8988T (cell line): ENCODE measurements at regions not wholly inside any gene's neighbourhood (a gene's known extent, or its start where the extent isn't known, plus 50 kb on each side); places are given as distances from the start of the nearest gene placed in this dataset.

Source experiments
- DNase-seq: peaks from one replicate; pipeline ENCODE4 v3.0.0; 2011

GRCh38 chr1:5711956-5712645 is 280.1 kb downstream of the NPHP4 start:
- DNase-seq = no peak

GRCh38 chr1:5711079-5711478 is 281.1 kb downstream of the NPHP4 start:
- no peak for DNase-seq

- DNase-seq = no peak
Observed at GRCh38 chr1:5709976-5710375, 282.2 kb downstream of the NPHP4 start.

- DNase-seq = no peak
Observed at GRCh38 chr1:5709461-5709975, 282.7 kb downstream of the NPHP4 start.

GRCh38 chr1:5708346-5709245 is 283.6 kb downstream of the NPHP4 start:
- DNase-seq = no peak

GRCh38 chr1:5707566-5708345 is 284.5 kb downstream of the NPHP4 start:
- DNase-seq = no peak

- DNase-seq = no peak
Observed at GRCh38 chr1:5706239-5706638, 286.0 kb downstream of the NPHP4 start.

- no peak for DNase-seq
Observed at GRCh38 chr1:5705751-5706150, 286.5 kb downstream of the NPHP4 start.

GRCh38 chr1:5704561-5705514 is 287.4 kb downstream of the NPHP4 start:
- DNase-seq = no peak

- no peak for DNase-seq
Observed at GRCh38 chr1:5701642-5702041, 290.6 kb downstream of the NPHP4 start.

- no peak for DNase-seq
Observed at GRCh38 chr1:5693568-5693967, 298.7 kb downstream of the NPHP4 start.

- no peak for DNase-seq
Observed at GRCh38 chr1:5692664-5693063, 299.6 kb downstream of the NPHP4 start.

GRCh38 chr1:5691795-5692509 is 300.3 kb downstream of the NPHP4 start:
- DNase-seq = no peak

GRCh38 chr1:5690898-5691297 is 301.3 kb downstream of the NPHP4 start:
- no peak for DNase-seq

GRCh38 chr1:5690291-5690690 is 301.9 kb downstream of the NPHP4 start:
- no peak for DNase-seq

GRCh38 chr1:5688081-5689077 is 303.8 kb downstream of the NPHP4 start:
- no peak for DNase-seq

- no peak for DNase-seq
Observed at GRCh38 chr1:5686925-5687706, 305.1 kb downstream of the NPHP4 start.

- no peak for DNase-seq
Observed at GRCh38 chr1:5686195-5686594, 306.0 kb downstream of the NPHP4 start.

- no peak for DNase-seq
Observed at GRCh38 chr1:5685446-5686040, 306.7 kb downstream of the NPHP4 start.
